H9 (cell line): ENCODE measurements at regions not wholly inside any gene's neighbourhood (a gene's known extent, or its start where the extent isn't known, plus 50 kb on each side); places are given as distances from the start of the nearest gene placed in this dataset.

Experiments used
- DNase-seq: peaks from one replicate; pipeline ENCODE4 v3.0.0-alpha.2; 2017
- H2AFZ ChIP-seq: one replicate; pipeline ENCODE4 v1.6.1; 2013; ENCODE audit warnings: mild to moderate bottlenecking, low read length, control low read depth, moderate library complexity
- H2AK5ac ChIP-seq: 2 replicates; pipeline ENCODE4 v1.6.1; 2013; ENCODE audit warnings: low read length, control low read depth, mixed read lengths; ENCODE audit not compliant: insufficient read length
- H2BK120ac ChIP-seq: one replicate; pipeline ENCODE4 v1.6.1; 2013; ENCODE audit warnings: low read depth, mild to moderate bottlenecking, low read length, control low read depth, inconsistent platforms; ENCODE audit not compliant: poor library complexity, severe bottlenecking
- H2BK12ac ChIP-seq: 2 replicates; pipeline ENCODE4 v1.6.1; 2013; ENCODE audit warnings: low read length, control low read depth, mixed read lengths, low read depth; ENCODE audit not compliant: insufficient read length
- H2BK15ac ChIP-seq: 2 replicates; pipeline ENCODE4 v1.6.1; 2013; ENCODE audit warnings: low read depth, low read length, control low read depth
- H2BK20ac ChIP-seq: one replicate; pipeline ENCODE4 v1.6.1; 2013; ENCODE audit warnings: low read depth, mild to moderate bottlenecking, low read length, control low read depth, inconsistent platforms; ENCODE audit not compliant: poor library complexity, severe bottlenecking
- H2BK5ac ChIP-seq: 2 replicates; pipeline ENCODE4 v1.6.1; 2013; ENCODE audit warnings: low read length, control low read depth, mixed read lengths; ENCODE audit not compliant: insufficient read length
- H3K14ac ChIP-seq: 2 replicates; pipeline ENCODE4 v1.6.1; 2013; ENCODE audit warnings: low read length, control low read depth; ENCODE audit not compliant: insufficient read depth
- H3K18ac ChIP-seq: 2 replicates; pipeline ENCODE4 v1.6.1; 2013; ENCODE audit warnings: low read depth, mild to moderate bottlenecking, mixed read lengths, low read length, control low read depth; ENCODE audit not compliant: insufficient read length
- H3K23ac ChIP-seq: 2 replicates; pipeline ENCODE4 v1.6.1; 2013; ENCODE audit warnings: low read length, control low read depth, mixed read lengths, low read depth; ENCODE audit not compliant: insufficient read length
- H3K23me2 ChIP-seq: 2 replicates; pipeline ENCODE4 v1.6.1; 2013; ENCODE audit warnings: low read depth, mild to moderate bottlenecking, mixed read lengths, low read length, control low read depth; ENCODE audit not compliant: insufficient read length, poor library complexity, severe bottlenecking
- H3K27ac ChIP-seq: 2 replicates; pipeline ENCODE4 v1.5.1; 2013; ENCODE audit warnings: low read length, control low read depth, mixed read lengths, low read depth; ENCODE audit not compliant: insufficient read length
- H3K27me3 ChIP-seq: 2 replicates; pipeline ENCODE4 v1.6.1; 2013; ENCODE audit warnings: low read length, control low read depth, inconsistent platforms; ENCODE audit not compliant: insufficient read depth
- H3K4ac ChIP-seq: 2 replicates; pipeline ENCODE4 v1.6.1; 2013; ENCODE audit warnings: low read depth, mild to moderate bottlenecking, control low read depth, inconsistent platforms, low read length, moderate library complexity
- H3K4me1 ChIP-seq: 2 replicates; pipeline ENCODE4 v1.6.1; 2013; ENCODE audit warnings: low read length, control low read depth, inconsistent platforms; ENCODE audit not compliant: insufficient read depth
- H3K4me2 ChIP-seq: 2 replicates; pipeline ENCODE4 v1.6.1; 2013; ENCODE audit warnings: low read length, control low read depth, mixed read lengths; ENCODE audit not compliant: insufficient read length, insufficient read depth
- H3K56ac ChIP-seq: 2 replicates; pipeline ENCODE4 v1.6.1; 2013; ENCODE audit warnings: low read depth, mild to moderate bottlenecking, mixed read lengths, low read length, control low read depth; ENCODE audit not compliant: insufficient read length
- H3K79me1 ChIP-seq: 2 replicates; pipeline ENCODE4 v1.6.1; 2013; ENCODE audit warnings: low read depth, mild to moderate bottlenecking, moderate library complexity, low read length, control low read depth, inconsistent platforms; ENCODE audit not compliant: insufficient read depth, poor library complexity, severe bottlenecking
- H3K79me2 ChIP-seq: 2 replicates; pipeline ENCODE4 v1.6.1; 2013; ENCODE audit warnings: low read length, control low read depth, inconsistent platforms; ENCODE audit not compliant: insufficient read depth
- H3K9ac ChIP-seq: 2 replicates; pipeline ENCODE4 v1.6.1; 2013; ENCODE audit warnings: low read length, control low read depth, mixed read lengths; ENCODE audit not compliant: insufficient read length; ENCODE audit errors: extremely low read depth
- H3K9me3 ChIP-seq: one replicate; pipeline ENCODE4 v1.6.1; 2013; ENCODE audit warnings: low read depth, low read length, inconsistent platforms; ENCODE audit not compliant: control insufficient read depth
- H3T11ph ChIP-seq: one replicate; pipeline ENCODE4 v1.6.1; 2013; ENCODE audit warnings: mild to moderate bottlenecking, low read length, control low read depth, inconsistent platforms
- H4K20me1 ChIP-seq: one replicate; pipeline ENCODE4 v1.6.1; 2013; ENCODE audit not compliant: control insufficient read depth, insufficient read length, insufficient read depth
- H4K5ac ChIP-seq: 2 replicates; pipeline ENCODE4 v1.6.1; 2013; ENCODE audit warnings: low read depth, mild to moderate bottlenecking, mixed read lengths, low read length, control low read depth; ENCODE audit not compliant: insufficient read length
- H4K8ac ChIP-seq: replicated peaks from 2 replicates; pipeline ENCODE4 v1.6.1; 2013; ENCODE audit warnings: low read length, control low read depth, mixed read lengths, low read depth; ENCODE audit not compliant: insufficient read length
- H4K91ac ChIP-seq: 2 replicates; pipeline ENCODE4 v1.6.1; 2013; ENCODE audit warnings: low read depth, mild to moderate bottlenecking, moderate library complexity, mixed read lengths, low read length, control low read depth; ENCODE audit not compliant: insufficient read length
- H3K27ac Mint-ChIP-seq, 3 experiments: 2 replicates in 2 of 3; 3 replicates in 1 of 3; pipeline ENCODE4 v1.8.0; 2020 to 2021; ENCODE audit warnings: mixed read lengths in 3 of 3, mild to moderate bottlenecking in 1 of 3, moderate library complexity in 1 of 3
- H3K27me3 Mint-ChIP-seq: 2 replicates; pipeline ENCODE4 v1.8.0; 2021; ENCODE audit warnings: low read depth, mild to moderate bottlenecking, moderate library complexity, mixed read lengths
- H3K36me3 Mint-ChIP-seq, 3 experiments: 2 replicates in 2 of 3; 3 replicates in 1 of 3; pipeline ENCODE4 v1.8.0; 2020 to 2021; ENCODE audit warnings: low read depth in 3 of 3, mixed read lengths in 3 of 3; ENCODE audit not compliant: insufficient read depth in 1 of 3
- H3K4me1 Mint-ChIP-seq, 2 experiments: 2 replicates each; pipeline ENCODE4 v1.8.0; 2020; ENCODE audit warnings: mixed read lengths in 2 of 2
- H3K4me3 Mint-ChIP-seq, 2 experiments: 2 replicates in 1 of 2; 3 replicates in 1 of 2; pipeline ENCODE4 v1.8.0; 2020 to 2021; ENCODE audit warnings: mild to moderate bottlenecking in 2 of 2, mixed read lengths in 2 of 2, moderate library complexity in 1 of 2
- H3K9me3 Mint-ChIP-seq, 2 experiments: 2 replicates in 1 of 2; 3 replicates in 1 of 2; pipeline ENCODE4 v1.8.0; 2020; ENCODE audit warnings: mild to moderate bottlenecking in 2 of 2, mixed read lengths in 2 of 2, moderate library complexity in 1 of 2
- WGBS: extraction: QIAGEN DNeasy Blood & Tissue Kit; methylation state at CpG from one replicate; pipeline ENCODE4 v1.1.7; 2013; ENCODE audit warnings: missing lambda C conversion rate, low lambda C conversion rate, mixed read lengths; ENCODE audit not compliant: insufficient read length; ENCODE audit errors: extremely low coverage; 5-methylcytosine and 5-hydroxymethylcytosine counted together
- TF ChIP-seq, protein P1 (sequence below): fragments of 200-600 bp; sonication (generic); conservative IDR thresholded peaks from 3 replicates; pipeline ENCODE4 v1.8.0; 2021; ENCODE audit warnings: antibody characterized with exemption, mild to moderate bottlenecking

DNA sequence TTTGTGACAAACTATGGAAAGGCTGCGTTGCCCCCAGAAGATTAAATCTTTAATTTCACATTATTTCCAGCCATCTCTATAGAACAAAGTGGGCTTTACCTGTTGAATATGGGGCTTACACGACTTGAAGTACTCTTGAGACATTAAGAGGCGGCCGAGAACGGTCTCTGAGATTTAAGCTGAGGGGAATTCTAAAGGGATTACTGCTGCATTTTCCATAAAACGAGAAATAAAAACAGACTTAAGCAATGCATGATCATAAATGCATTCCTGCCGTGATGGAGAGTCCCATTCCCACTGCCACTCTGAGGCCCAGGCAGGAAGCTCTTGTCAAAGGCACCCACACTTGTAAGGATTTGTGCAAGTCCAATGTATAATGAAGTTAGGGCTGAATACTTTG lies 329.7 kb upstream of the SHH start:
- Histone ChIP-seq H3K79me2 (no peaks in the 10 kb centered on the region), H4K5ac (no peak overlapping the region), H2BK5ac (no peak overlapping the region), H3K9ac (no peak overlapping the region), H2BK15ac (no peak overlapping the region), H4K20me1 (no peaks in the 10 kb centered on the region), H3K23me2 (no peaks in the 10 kb centered on the region), H3K4me1 (no peaks in the 10 kb centered on the region), H3K27me3 (no peaks in the 10 kb centered on the region), H3K4ac (no peak overlapping the region), H4K8ac (no peak overlapping the region), H3K79me1 (no peaks in the 10 kb centered on the region), H3T11ph (no peak overlapping the region), H2AK5ac (no peak overlapping the region), H3K27ac (no peak overlapping the region), H2BK12ac (no peak overlapping the region), H3K18ac (no peak overlapping the region), H3K56ac (no peak overlapping the region), H4K91ac (no peak overlapping the region), H2BK120ac (no peak overlapping the region), H2BK20ac (no peak overlapping the region), H3K9me3 (no peaks in the 10 kb centered on the region), H3K23ac (no peak overlapping the region), H3K4me2 (no peak overlapping the region), H3K14ac (no peak overlapping the region), H2AFZ (no peak overlapping the region)
- Mint-ChIP-seq H3K27me3 (peaks cover 5% of the 10 kb centered on the region; the same call in 1 of the 2 replicates), H3K4me1 (peaks cover 0 to 3% of the 10 kb centered on the region in 2 experiments; a peak in 2 of 4 replicates), H3K4me3 (no peak overlapping the region), H3K36me3 (no peaks in the 10 kb centered on the region), H3K9me3 (peaks cover 2 to 5% of the 10 kb centered on the region in 2 experiments; a peak in 3 of 5 replicates), H3K27ac (no peak overlapping the region; a peak in 1 of 7 replicates)
- no CpG with 5 or more reads among the region's 7 CpGs for WGBS
- TF ChIP-seq, protein P1, sequence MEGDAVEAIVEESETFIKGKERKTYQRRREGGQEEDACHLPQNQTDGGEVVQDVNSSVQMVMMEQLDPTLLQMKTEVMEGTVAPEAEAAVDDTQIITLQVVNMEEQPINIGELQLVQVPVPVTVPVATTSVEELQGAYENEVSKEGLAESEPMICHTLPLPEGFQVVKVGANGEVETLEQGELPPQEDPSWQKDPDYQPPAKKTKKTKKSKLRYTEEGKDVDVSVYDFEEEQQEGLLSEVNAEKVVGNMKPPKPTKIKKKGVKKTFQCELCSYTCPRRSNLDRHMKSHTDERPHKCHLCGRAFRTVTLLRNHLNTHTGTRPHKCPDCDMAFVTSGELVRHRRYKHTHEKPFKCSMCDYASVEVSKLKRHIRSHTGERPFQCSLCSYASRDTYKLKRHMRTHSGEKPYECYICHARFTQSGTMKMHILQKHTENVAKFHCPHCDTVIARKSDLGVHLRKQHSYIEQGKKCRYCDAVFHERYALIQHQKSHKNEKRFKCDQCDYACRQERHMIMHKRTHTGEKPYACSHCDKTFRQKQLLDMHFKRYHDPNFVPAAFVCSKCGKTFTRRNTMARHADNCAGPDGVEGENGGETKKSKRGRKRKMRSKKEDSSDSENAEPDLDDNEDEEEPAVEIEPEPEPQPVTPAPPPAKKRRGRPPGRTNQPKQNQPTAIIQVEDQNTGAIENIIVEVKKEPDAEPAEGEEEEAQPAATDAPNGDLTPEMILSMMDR, result no peak
- DNase-seq, result no peak
